GM19023 (cell line): ENCODE measurements at regions not wholly inside any gene's neighbourhood (a gene's known extent, or its start where the extent isn't known, plus 50 kb on each side); places are given as distances from the start of the nearest gene placed in this dataset.

Experiments used
- ATAC-seq: cut with Tn5 transposase; IDR thresholded peaks from one replicate; pipeline ENCODE4 v1.9.1; 2021; ENCODE audit warnings: mild to moderate bottlenecking, moderate library complexity; ENCODE audit not compliant: unreplicated experiment

DNA sequence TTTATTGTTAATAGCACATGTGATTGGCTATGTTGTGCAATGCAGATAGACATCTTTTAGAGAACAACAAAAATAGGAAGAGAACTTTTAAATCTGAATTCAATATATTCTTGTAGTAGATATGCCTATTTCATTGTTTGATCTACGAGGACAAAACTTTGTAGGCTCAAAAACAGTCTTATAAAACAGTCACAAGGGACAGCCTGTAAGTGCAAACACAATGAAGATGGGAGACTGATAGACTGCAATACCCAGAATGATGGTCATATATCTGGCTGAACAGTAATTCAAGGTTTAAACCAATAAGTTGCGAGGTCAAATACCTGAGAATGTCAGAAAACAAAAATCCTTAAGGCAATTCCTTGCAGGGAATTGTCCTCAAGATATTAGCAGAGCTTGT lies 1342.9 kb upstream of the ADGRB3 start:
- ATAC-seq = no peak

DNA sequence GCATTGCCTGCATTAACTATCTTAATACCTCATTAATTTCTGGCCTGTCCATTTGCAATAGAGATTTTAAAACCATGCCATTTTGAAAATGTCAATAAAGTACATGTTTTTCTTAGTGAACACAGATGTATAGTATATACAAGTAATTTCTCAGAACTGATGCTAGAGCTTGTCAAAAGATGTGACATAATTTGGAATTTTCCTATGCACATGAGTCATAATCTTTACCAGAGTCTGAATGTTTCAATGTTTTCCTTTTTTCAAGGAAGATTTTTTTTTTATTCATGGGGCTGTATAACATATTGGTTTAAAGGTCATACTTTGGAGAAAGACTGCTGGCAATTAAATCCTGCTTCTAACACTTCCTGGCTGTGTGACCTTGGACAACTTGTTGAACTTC lies 1347.5 kb upstream of the ADGRB3 start:
- ATAC-seq = no peak

DNA sequence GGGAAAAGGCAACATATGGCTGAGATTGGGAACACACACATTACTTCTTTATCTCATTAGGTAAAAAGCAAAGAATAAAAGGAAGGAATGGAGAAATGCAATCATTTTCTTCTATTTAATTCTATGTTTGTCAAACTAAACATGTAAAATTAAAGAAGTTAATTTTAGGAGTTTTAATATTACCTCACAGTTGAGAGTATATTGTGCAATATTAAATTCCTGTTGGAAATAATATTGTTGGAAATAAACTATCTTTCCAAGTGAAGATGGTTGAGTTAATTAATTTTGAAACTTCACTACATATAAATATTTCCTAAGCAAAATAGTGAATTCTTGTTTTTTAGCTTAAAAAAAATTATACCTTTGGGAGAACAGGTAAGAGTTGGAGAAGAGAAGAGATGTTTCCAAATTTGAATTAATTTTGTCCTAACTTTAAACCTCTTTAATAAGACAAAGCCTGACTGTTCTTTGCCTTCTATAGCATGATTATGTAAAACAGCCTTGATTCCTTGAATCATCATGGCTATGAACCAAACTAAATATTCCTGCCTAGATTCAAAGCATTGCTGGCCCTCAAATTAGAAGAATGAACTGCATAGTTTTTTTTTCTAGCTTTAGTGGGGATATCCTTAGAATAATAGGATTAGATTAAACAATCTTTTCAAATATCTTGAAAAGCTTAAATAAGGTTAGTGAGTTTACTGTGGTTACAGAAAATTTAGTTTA lies 1349.1 kb upstream of the ADGRB3 start:
- no peak for ATAC-seq

DNA sequence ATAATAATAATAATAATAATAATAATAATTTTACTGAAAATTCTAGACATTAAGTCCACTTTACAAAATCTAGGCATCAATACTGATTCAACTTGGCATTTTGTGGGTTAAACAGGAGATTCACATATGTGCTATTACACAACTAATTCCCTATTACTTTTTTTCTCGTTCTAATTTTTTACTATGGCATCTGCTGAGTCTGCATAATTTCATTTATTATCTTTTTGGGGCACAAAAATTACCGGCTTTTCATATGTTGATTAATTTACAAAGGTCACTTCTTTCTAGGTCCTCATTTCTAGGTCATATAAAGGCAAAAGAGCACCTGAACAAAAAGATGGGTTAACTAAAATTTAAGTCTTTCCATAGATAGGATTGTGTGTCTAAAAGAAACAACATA lies 1357.8 kb upstream of the ADGRB3 start:
- ATAC-seq = no peak

DNA sequence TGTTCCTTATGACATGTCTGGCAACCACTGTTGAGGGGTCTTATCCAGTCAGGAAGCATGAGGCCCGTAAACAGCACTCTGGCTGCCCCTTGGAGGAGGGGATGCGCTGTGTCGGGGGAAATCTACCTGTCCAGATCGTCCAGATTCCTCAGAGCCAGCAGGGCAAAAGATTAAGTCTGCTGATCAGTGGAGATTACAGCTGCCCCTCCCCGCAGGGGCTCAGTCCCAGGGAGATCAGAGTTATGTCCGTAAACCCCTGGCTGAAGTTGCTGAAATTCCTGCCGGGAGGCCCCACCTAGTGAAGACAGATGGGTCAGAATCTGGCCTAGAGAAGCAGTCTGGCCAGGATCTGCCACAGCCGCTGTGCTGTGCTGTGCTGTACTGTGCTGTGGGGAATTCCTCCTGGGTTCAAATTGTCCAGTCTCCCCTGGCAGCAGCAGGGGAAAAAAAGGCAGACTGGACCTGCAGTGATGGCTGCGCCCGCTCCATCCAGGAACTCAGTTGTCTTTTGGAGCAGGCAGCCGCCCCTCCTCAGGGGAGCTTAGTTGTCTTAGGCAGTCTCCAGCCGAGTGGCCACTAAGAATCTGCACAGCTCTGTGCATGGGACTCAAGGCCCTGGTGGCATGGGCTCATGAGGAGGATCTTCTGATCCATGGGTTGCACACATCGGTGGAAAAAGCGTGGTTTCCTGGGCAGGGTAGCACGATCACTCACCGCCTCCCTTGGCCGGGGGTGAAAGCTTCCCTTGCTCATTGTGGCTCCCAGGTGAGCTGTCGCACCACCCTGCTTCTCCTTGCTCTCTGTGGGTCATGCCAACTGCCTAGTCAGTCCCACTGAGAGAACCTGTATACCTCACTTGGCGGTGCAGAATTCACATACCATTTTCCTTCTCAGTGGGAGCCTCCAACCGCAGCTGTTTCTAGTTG lies 1368.8 kb upstream of the ADGRB3 start:
- ATAC-seq = no peak

DNA sequence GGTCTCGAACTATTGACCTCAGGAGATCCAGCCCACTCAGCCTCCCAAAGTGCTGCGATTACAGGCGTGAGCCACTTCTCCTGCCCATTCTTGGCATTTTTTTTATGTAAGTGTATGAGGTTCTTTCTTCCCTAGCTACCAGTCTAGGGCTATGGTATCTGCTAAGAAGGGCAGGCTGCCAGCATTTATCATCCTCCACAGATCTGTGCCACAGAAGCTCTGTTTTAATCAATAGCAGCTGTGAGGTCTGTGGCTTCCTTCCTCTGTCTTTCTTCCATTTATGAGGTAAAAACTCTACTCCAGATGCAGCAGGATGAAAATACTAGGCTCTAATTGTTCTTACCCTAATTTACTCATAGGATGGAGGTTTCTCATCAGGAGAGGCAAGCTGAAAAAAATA lies 1382.4 kb upstream of the ADGRB3 start:
- ATAC-seq = no peak

DNA sequence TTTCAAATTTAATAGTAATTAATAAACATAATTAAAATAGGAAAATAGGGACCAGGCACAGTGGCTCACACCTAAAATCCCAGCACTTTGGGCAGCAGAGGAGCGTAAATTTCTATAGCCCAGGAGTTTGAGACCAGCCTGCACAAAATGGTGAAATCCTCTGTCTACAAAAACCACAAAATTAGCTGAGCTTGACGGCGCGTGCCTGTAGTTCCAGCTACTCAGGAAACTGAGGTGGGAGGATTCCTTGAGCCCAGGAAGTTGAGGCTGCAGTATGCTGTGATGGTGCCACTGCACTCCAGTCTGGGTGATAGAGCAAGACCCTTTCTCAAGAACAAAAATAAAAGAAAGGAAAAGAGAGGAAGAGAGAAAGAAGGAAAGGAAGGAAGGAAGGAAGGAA lies 1387.0 kb upstream of the ADGRB3 start:
- ATAC-seq = no peak

DNA sequence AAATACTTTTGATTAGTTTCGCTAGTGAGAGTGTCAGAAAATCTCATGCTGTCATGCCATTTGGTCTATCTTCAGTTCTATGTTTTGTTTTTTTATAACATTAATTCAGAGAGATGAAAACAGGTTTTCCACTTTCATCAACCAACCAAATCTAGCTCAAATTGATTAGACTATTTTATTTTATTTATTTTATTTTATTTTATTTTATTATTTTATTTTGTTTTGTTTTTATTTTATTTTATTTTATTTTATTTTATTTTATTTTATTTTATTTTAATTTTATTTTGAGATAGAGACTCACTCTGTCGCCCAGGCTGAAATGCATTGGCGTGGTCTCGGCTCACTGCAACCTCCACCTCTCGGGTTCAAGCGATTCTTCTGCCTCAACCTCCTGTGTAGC lies 1391.0 kb upstream of the ADGRB3 start:
- ATAC-seq = no peak

DNA sequence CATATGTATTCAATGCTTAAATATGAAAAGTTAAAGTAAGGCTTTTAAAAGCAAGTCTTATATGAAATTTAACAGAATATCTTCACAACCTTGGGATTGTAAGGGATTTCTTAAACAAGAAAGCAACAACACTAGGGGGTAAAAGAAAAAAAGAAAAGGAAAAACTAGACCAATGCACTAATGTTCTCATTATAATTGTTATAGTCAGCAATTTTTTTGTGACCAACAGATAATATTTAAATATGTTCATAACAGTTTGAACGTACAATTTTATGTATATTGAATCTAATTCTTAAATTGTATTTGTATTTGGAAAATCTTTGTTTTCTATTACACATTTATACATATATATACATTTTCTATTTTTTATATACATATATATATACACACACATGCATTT lies 1397.8 kb upstream of the ADGRB3 start:
- ATAC-seq = no peak

DNA sequence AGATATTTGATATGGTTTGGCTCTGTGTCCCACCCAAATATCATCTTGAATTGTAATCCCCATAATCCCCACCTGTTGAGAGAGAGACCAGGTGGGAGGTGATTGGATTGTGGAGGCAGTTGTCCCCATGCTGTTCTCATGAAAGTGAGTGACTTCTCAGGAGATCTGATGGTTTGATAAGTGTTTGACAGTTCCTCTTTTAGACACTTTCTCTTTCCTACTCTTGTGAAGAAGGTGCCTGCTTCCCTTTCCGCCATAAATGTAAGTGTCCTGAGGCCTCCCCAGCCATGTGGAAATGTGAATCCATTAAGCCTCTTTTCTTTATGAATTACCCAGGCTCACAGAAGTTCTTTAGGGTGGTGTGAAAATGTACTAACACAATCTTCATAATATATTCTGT lies 1404.0 kb upstream of the ADGRB3 start:
- ATAC-seq = no peak

DNA sequence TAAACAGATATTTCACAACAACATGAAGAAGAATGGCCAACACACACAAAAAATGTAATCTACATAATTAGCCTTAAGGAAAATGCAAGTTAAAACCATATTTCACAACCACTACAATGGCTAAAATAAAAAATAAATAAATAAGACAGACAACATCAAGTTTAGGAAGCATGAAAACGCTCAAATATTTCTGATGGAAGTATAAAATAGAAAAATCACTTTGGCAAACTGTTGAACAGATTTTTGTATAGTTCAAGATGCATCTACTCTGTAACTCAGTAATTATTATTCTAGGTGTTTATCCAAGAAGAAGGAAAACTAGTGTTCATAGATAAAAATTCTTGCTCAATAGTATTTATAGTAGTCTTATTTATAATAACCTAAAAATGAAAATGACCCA lies 1410.1 kb upstream of the ADGRB3 start:
- ATAC-seq = no peak

DNA sequence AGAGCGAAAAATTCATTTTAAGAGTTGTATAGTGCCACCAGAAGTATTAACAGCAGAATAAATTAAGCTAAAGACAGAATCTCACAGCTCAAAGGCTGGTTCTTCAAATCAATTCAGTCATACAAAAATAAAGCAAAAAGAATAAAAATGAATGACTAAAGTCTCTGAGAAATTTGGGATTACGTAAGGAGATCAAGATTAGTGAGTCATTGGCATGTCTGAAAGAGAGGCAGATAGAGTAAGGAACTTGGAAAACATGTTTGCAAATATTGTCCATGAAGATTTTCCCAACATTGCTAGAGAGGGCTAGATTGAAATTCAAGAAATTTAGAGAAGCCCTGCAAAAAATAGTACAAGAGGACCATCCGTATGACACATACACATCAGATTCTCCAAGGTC lies 1413.9 kb upstream of the ADGRB3 start:
- ATAC-seq = no peak

DNA sequence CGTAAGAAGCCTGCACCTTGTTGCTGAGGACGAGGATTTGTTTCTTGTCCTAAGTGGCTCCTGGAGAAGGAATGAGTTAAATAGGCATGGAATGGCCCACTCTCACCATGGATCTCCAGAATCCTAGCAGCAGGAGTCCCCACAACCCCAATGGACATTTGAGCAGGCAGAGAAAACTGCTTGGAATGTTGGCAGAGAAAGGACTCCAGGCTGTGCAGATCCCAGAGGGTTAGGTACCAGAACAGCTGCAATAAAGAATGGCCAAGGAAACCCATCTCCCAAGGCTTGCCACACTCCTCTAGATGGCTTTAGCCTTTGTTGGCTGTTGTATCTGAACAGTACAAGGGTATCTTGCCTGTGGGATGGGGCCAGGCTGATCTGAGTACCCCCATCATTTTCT lies 1415.7 kb upstream of the ADGRB3 start:
- ATAC-seq = no peak

DNA sequence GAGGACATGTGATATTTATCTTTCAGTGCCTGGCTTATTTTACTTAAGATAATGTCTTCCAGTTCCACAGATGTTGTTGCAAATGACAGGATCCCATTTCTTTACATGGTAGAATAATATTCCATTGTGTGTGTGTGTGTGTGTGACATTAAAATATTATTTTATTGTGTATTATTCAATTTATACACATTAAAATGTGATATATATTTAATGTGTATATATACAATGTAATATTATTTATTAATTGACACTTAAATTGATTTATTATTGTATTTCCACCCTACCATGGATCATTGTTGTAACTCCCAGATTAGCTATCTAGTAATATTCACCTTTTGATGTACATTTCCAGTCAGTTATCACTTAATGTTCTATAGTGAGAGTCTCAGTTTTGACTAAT lies 1422.5 kb upstream of the ADGRB3 start:
- no peak for ATAC-seq

DNA sequence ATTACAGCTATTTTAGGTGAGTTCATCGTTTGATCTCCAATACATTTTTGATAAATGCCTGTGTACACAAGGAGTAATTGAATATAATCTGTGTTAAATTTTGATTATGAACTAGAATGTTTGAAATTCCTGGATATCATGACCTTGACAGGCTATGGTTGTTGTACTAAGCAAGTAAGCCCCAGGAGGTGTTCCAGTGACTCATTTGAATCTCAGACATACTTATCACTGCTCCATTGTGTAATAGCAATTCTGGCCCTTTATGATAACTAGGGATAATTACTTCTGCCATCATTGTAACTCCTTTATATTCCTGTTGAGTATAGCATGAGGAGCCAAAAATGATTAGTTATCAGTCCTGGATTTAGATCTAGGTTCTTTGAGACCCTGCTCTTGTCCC lies 1424.6 kb upstream of the ADGRB3 start:
- no peak for ATAC-seq

DNA sequence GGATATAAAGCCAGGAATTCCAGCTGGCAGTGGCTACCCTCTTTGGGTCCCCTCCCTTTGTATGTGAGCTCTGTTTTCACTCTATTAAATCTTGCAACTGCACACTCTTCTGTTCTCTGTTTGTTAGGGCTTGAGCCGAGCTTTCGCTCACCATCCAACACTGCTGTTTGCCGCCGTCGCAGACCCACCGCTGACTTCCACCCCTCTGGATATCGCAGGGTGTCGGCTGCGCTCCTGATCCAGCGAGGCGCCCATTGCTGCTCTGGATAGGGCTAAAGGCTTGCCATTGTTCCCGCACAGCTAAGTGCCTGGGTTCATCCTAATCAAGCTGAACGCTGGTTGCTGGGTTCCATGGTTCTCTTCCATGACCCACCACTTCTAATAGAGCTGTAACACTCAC lies 1433.5 kb upstream of the ADGRB3 start:
- ATAC-seq = no peak

DNA sequence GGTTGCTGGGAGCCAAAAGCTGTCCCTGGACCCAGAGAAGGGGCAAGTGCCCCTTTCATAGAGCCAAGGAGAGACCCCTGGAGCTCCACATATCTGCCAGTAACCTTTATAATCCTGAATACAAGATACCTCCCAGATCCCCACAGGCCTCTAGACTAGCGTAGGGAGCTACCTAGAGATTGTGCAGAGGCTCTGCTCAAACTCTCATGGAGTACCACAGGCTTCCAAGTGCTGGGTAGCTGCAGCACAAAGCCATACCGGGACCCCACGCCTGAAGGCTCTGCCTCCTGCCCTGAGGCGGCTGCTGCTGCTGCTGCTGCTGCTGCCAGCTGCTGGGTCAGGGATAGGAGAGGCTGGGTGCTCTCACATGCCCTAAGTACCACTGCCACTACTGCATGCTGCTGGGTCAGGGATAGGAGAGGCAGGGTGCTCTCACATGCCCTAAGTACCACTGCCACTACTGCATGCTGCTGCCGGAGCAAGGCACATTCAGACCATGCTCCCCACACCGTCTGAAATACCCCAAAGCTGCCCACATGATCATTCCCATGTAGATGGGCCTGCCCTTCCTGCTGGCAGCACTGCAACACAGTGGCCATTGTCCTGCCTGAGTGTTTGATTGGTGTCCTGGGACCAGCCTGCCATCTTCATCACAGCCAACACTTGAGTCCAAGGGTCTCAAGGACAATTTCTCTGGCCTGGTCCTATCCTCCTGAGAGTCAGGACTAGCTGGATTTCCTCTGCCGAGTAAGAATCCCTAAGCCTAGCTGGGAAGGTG lies 1434.3 kb upstream of the ADGRB3 start:
- no peak for ATAC-seq

DNA sequence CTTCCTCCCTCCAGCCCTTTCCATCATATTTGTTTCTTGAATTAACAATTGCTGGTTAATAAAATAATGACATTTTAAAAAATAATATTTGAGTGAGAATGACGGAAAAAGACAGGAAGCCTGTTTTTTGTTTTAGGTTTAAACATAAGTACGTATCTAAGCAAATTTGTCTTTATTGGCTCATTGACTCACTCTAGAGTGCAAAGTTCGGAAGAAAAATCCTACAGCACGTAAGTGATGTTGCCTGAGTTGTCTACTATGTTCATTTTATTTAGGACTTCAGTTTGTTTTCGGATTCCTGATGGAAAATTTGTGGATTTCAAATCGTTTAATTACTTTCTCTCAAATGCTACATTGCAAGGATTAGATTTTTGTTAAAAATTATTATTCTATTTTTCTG lies 1435.7 kb upstream of the ADGRB3 start:
- ATAC-seq = no peak

DNA sequence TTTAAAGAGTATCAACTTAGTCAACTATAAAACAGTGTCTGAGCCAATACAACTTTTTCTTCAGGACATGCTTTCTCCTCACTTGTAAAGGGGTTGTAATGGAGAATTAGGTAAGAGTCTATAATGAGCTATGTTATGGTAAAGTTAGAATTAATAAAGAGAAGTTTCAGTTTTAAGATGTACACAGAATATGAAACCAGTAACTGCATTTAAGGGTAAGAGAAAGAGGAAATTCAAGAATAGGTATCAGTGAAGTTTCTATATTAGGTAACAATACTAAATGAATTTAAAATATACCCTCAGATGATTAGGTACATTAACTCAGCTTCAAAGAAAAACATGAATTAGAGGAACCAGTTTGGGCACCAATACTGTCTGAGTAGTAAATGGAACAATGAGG lies 1444.3 kb upstream of the ADGRB3 start:
- no peak for ATAC-seq

DNA sequence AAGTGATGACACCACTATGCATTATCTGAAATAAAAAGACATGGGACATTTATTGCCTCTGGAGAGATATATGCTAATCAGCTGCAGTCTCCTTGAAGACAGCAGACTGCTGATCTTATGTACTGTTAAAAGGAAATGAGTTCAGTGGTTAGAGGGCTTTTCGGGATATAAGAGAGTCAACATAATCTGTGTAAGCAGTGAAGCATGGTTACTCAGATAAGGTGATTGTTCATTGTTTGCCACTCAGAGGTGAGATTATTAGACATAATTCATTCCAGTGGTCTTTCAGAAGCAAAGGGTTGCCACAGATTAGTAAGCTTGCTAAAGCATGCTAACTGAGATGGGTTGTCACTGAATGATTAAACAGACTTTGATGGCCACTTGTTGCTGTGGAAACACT lies 1450.7 kb upstream of the ADGRB3 start:
- no peak for ATAC-seq

DNA sequence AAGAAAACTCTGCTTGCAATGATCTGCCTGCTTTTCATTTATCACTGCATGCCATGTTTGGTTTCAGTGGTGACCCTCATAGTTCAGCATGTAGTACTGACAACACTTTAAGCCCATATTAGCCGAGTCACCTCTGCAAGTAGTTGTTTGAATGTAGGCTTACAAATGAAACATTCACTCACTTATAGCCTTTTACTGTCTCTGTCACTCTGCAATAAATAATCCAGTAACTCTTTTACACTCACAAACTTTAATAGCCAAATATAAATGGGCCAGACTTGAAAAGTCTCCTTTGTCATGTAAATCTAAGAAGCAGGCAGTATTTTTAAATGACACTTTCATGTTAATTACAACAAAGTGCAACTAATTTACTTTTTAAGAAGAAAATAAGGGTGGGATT lies 1460.0 kb upstream of the ADGRB3 start:
- ATAC-seq = no peak

DNA sequence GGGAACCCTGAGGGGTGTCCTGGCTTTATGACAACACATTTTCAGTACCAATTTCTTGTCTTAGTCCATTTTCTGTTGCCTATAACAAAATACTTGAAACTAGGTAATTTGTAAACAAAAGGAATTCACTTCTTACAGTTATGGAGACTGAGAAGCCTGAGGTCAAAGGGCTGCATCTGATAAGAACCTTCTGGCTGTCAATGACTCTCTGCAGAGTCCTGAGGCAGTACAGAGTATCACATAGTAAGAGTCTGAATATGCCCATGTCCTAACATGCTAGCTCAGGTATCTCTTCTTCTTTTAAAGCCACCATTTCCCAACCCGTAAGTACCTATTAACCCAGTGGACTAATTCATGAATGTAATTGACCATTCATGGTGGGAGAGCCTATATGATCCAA lies 1458.6 kb upstream of the EYS start:
- no peak for ATAC-seq
